GM19238 (cell line): ENCODE measurements at regions not wholly inside any gene's neighbourhood (a gene's known extent, or its start where the extent isn't known, plus 50 kb on each side); places are given as distances from the start of the nearest gene placed in this dataset.

Experiments
- DNase-seq: peaks from one replicate; pipeline ENCODE4 v3.0.0; 2011; ENCODE audit warnings: low spot score; ENCODE audit not compliant: insufficient read length

DNA sequence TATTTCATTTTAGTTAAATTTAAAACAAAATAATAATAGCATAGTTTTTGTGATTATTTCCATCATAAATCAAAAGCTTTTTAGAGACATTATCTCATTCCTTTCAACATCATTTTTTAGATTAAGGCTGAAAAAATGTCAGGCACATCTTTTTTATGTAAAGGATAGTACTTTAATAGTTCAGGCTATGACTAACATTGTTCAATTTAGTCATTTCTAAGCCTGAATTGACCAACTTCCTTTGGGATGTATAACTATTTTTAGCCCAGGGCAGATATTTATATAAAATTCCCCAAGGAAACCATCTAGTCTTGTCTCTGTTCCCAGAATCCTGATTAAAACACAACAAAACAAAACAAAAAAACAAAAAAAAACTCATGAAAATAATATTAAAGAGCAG lies 145.6 kb upstream of the PCDH18 start:
- DNase-seq: no peak

DNA sequence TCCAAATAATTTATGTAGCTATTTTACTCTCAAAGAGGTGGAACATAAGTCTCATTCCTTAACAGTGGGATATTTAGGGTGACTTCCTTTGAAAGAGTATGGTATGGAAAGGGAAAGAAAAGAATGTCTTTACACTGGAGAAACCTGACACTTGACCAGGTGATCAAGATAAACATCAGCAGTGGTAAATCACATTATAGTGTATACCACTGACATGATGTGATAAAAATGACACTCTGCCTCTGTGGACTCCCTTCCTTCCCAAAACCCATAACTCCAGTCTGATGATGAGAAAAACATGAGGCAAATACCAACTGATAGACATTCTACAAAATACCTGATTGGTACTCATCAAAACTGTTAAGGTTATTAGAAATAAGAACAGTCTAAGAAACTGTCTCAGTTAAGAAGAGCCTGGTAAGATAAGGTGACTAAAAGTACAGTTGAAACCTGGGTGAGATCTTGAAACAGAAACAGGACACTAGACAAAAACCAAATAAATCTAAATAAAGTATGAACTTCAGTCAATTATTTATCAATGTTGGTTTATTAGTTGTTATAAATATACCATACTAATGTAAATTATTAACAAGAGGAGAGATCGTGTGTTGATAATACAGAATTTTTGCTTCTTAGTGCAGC lies 144.2 kb upstream of the PCDH18 start:
- no peak for DNase-seq

DNA sequence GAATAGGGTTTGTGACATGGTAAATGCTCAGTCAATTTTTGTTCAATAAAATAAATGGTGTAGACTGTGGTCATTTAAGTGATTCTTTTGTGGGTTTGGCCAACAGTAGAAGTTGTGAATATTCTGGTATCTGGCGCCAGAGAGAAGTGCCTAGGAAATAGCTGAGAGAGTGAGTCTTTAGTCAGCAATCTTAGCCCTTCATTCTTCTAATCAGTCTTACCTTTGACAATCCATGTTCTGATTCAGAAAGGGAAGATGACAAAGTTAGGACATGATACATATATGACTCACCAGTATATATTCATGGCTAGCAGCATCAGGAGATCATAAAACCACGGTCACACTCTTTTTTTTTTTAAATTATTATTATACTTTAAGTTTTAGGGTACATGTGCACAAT lies 141.8 kb upstream of the PCDH18 start:
- no peak for DNase-seq

DNA sequence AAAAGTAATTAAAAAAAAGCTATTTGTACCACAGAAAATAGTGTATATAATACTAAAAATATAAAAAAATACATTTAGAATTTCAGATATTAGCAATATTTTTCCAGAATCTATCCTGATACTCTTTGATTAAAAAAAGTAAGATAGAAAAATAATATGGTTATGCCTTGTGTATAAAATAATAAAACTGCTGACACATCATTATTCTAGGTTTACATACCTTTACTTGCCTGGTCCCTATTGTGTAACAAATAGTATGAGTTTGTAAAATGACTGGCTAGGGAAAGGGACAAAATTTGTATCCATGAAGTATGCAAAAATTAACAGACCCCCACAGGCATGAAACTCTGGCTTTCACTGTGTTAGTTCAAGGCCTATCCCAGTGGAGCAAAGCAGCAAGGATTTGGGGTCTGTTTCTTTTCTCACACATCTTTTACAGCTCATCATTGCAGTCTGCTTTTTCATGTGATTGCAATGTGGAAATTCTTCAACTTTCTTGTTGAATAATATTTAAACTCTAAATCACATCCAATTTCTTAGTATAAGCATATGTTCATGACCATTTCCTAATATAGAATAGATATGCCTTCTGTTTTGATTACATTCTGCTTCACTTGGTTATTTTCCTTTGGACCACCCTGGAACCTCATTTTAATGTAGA lies 136.7 kb upstream of the PCDH18 start:
- no peak for DNase-seq

DNA sequence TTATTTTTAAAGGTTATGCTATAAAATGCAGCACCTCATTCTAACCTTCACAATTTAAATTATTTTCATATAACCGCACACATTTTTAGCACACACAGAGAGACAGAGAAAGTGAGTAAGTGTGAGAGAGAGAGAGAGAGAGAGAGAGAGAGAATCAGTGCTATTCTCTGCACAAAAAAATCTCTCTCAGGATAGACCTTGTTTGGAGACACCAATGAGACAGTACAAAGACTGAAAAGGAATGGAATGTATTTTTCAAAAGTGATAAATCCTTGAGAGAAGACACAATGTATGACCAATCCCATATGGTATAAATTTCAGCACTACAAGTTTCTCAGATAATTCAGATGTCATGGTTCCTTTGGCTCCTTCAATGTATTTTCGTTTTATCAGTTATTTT lies 132.1 kb upstream of the PCDH18 start:
- DNase-seq: no peak

DNA sequence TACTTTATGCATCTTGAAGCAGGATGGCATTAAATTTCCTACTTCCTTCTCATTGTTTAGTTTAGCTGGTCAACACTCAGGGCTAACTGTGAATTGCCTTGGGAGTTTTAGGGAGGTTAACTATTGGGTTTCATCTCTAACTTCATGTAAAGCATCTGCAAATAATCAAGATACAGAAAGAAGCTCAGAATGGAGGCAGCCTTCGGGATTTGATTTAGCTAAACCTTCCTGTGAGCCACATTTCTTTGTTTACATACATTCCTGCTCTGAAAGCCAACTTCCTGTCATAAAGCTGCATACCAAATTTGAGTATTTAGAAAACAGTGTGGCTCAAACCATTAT lies 131.7 kb upstream of the PCDH18 start:
- no peak for DNase-seq

DNA sequence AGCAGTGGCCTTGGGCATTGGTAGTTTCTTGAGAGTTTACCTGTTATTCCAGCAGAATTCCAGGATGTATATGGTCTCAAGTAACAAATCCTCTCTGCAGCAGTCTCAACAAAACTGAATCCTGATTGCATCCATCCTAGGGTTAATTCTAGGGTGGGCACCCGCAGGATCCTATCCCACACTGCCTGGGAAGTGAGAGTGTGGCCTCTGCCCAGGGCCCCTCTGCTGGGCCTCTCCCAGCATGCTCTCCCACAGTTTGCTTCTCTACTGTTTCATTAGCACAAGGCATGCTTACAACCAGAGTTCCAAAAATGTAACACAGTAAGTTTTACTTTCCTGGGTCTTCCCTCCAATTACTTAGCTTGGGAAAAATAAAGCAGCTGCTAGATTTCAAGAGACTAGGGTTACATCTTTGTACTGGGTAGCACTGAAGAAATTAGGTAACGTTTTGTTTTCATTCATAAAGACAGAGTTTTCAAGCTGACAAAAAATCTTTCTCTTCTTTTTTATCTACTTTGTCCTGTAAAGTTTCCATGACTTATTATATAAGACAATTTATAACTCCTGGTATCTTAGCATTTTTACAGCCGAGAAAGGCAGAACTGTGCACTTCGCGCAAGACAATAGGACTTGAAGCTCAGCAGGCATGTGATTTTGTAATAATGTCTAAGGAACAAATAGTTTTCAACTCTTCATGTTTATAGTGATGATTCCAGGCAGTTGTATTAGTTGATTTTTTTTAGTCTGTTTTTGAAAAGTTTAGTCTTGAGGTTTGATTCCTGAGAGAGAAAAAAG lies 131.2 kb upstream of the PCDH18 start:
- DNase-seq: no peak

DNA sequence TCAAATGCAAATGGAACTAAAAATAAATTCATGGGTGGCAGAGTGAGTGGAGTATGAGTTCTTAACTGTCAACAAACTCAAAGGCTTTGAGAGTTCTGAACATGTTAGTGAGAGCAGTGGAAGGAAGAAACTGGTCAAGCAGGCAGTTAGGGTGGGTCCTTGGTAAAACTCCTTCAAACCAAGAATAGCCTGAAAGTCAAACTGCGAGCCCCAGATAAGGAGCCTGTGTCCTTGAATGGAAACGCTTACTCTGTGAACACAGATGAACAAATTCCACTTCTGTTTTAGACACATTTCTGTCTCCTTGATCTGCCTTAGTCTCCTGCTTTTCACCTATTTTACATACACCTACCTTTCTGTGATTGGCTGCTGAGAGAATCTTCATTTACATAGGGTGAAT lies 129.4 kb upstream of the PCDH18 start:
- no peak for DNase-seq

DNA sequence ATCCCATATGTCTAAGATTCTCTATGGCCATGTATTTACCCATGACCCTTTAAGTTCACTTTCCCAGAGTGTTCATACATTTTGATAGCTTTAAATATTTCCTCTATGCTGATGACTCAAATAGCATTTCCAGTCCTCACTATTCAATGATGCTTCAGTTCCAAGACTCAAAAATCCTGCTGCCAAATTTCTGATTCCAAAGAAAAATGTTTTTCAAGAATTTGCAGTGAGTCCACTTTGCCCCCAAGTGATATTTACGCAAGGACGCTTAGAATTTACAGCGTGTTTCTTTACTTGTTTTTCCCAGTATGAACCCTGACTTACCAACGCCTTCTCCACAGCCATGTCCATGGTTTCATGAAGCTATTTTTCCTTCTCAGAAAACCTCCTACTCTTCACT lies 127.9 kb upstream of the PCDH18 start:
- no peak for DNase-seq

DNA sequence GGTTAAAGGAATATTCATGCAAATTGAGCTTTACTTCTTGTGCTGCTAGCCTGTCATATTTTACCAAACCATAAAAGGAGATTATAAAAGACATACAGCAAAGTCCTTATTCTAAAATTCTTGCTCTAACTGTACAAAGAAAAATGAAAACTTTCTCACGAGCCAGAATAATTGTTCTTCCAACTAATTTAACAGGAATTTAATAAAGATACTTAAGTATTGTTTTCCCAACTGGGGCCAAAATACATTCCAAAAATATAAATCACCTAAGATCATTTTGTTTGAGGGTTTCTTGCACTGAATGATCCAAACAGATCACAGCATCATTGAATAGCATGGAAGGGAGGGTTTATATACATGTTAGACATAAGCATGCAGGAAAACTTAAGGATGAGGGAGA lies 127.1 kb upstream of the PCDH18 start:
- no peak for DNase-seq

DNA sequence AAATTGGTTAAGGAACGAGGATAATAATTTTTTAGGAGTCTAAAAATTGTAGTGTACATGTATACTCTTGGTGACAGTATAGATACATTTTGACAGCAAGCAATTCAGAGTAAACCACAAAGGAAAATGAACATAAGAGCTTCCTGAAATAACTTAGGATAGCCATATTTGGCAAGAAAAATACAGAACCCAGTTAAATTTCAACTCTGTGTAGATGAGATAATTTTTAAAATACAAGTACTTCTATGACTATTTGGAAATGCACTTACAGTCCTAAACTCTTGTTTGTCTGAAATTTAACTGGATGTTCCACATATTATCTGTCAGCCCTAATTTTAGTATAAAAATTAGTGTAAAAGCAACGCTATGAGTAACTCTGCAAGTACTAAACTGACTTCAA lies 124.4 kb upstream of the PCDH18 start:
- no peak for DNase-seq

DNA sequence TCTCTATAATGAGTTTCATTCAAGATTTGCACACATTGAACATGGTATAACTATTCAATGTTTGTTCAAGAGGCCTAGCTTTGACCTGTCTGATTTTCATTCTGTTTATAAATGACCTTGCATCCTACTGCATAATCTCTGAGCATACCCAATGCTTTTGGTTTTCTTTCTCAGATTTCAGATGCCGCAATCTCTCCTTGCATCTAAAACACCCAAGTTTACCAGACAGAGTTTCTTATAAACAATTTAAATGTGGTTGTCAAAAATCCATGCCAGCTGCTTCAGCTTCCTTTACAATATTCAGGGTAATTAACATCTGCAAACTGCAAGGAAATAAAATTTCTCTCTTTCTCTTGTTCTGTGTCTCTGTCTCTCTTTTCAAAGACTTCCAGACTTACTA lies 123.0 kb upstream of the PCDH18 start:
- no peak for DNase-seq

DNA sequence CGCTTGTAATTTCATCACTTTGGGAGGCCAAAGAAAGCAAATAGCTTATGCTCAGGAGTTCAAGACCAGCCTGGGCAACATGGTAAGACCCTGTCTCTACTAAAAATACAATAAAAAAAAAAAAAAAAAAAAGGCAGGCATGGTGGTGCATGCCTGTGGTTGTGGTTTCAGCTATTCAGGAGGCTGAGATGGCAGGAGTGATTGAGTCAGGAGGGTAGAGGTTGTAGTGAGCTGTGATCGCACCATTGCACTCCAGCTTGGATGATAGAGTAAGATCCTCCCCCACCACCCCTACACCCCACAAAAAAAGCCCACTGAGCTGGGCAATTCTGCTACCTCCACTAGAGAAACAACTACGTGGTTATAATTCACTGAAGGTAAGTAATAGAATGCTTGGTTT lies 118.8 kb upstream of the PCDH18 start:
- DNase-seq: no peak

DNA sequence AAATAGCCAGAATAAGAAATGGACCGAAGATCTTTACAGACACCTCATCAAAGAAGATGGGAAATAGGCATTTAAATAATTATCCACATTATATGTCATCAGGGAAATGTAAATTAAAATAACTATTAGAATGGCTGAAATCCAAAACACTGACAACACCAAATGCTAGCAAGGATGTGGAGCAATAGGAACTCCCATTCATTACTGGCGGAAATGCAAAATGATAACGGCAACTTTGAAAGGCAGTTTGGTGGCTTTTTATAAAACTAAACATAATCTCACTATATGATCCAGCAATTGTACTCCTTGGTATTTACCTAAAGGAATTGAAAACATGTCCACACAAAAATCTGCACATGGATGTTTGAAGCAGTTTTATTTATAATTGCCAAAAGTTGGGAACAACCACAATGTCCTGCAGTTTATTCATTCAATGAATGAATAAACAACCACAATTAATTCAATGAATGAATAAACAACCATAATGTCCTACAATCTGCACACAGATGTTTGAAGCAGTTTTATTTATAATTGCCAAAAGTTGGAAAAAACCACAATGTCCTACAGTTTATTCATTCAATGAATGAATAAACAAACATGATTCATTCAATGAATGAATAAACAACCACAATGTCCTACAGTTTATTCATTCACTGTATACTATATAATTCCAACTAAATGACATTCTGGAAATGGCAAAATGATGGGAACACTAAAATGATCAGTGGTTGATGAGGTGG lies 117.6 kb upstream of the PCDH18 start:
- no peak for DNase-seq

DNA sequence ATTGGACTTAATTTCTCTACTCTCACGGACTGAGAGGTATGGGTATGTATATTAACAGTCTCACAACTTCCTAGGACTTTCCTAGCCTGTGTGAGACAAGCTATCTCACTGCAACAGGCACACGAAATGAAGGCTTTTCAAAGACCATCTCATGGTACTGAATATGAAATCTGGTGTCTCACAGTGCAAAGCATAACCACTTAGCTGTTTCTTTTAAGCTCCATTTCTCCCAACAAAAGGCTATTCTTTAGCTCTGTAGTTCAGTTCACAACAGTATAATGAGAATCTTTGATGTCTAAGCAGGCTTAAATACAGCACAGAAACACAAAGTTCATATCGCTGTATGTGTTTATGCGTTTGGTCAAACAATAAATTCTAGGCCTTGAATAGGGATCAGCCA lies 116.2 kb upstream of the PCDH18 start:
- no peak for DNase-seq

DNA sequence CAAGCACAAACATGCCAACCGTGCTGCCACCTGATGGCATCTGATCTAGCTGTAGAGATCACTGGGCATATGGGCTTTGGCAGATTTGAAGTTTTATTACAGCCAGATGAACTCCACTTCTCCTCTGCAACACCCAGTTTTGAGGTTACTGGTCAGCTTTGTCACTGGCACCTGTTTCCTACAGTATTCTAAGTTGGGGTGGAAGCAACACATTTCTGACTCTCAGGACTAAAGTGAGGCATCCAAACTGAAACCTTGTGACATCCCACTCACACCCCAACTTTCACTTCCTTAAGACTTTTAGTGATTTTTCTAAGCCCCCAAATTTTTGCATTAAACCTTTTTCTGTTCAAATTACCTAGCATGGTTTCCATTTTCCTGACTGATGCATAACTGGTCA lies 115.1 kb upstream of the PCDH18 start:
- DNase-seq: peak; percentile 13

DNA sequence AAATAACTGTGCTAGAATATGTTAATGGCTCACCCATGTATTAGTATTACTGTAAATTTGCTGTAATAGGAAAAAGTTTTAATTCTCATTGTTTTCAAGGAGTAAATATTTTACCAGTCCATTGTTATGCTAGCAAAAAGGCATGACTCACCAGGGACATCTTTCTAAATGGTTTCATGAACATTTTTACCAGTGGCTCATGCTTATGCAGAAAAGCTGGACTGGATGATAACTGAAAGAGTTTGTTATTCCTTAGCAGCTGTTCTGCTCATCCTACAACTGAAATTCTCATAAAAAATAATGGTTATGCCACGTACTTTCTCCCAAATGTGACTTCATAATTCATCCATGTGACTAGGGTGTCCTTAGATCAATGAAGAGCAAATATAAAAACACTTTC lies 111.9 kb upstream of the PCDH18 start:
- DNase-seq: no peak

DNA sequence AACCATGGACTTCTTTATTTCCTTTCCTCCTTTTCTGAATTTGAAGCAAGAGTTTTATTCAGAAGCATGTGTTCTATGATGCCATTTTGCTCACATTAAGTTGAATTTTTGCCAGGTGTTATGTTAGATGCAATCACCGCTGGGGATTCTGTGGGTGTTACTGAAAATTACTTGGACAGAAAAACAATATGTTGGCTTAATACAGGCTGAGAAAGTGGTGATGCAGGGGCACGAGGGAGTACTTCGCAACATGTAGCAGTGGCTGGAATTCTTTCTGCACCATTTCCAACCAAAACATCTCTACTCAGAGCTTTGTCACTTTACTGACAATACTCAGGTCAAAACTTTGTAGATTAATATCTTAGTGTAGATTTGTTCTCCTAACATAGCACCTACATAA lies 109.2 kb upstream of the PCDH18 start:
- DNase-seq: no peak

DNA sequence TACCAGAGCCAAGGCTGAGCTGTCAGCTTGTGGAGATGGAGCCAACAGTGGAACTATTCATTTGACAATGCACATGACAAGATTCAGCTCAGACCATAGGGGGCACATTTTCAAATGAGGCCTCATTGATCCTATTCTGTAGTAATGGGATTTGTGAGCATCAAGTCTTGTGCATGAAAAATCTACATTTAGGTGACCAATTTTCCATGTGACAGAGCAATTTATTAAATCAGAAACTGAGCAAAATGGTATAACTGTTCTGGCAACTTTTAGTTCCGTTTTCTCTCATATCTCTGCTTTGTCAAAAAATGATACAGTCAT lies 108.5 kb upstream of the PCDH18 start:
- DNase-seq: no peak

DNA sequence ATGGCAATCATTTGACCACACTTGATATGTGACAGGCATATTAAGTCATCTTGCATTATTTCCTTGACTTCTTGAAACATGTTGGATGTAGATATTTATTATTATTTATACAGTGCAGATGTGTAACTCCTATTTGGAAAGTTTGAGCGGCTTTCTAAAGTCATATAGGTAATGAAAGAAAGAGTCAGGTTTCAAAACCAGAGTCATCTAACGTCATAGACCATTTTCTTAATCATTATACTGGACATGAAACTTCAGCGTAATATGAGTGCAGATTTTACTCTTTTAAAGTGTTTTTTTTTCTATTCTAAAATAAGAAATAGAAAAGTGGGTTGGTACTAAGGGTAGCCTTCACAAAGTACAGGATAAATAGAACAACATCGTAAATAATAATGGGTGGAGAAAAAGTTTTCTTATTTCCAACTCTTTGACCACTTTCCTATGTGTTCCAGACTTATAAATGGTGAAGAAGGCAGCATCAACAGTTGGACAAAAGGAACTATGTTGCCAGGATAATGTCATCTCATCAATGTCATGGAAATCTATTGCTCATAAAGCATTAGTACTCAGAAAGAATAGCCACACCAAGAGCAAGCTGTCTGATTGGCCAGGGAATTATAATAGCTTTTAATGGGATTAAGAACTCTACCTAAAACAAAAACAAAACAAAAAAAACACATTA lies 108.0 kb upstream of the PCDH18 start:
- DNase-seq: no peak

DNA sequence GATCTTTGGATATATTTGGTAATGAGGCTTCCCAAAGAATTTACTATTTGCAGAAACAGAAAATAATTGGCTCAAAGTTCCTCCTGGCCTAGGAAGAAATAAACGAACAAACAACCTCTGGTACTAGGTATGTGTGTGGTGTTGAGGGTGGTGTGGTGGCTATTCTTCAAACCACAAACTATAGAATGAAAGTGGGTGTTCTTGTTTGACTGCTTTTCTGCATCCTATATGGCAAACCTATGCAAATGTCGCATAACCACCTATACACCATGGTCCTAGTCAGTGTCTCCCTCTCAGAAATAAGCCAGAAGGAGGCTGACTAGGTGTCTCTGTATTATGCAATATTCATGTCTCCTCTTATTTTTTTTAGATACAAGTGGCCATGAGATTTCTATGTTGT lies 106.6 kb upstream of the PCDH18 start:
- no peak for DNase-seq

DNA sequence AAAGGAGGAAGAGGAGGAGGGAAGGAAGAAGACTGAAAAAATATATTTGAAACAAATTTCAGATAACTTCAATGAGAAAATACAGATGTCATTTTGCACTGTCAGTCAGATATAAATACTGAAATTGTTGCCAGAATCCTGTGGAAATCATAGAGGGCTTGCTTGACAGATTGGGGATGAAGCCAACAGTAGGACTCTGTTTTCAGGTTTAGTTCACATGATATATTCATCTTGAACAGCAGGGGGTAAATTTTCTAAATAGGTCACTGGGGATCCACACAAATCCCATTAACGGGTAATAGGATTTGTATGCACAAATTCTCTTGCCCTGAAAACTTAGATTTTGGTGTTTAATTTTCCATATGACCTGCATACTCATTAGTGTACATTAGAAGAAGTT lies 103.3 kb upstream of the PCDH18 start:
- no peak for DNase-seq
